Calu3 (cell line): ENCODE measurements at regions not wholly inside any gene's neighbourhood (a gene's known extent, or its start where the extent isn't known, plus 50 kb on each side); places are given as distances from the start of the nearest gene placed in this dataset.

Experiments
- BruUV-seq: library from RNA; stranded (reverse); fragments of 400-500 nt; replicated peaks from 2 replicates; lab custom pipeline; 2021; lab: Mats Ljungman, UMichigan
- CTCF ChIA-PET: fragments of 300-600 bp; sonication (Branson Sonifier 250); formaldehyde crosslinking; loops from one replicate; lab custom pipeline; 2022; ENCODE audit warnings: antibody characterized with exemption; lab: Charles Lee
- DNase-seq: peaks from one replicate; pipeline ENCODE4 v3.0.0; 2022
- H3K27ac Mint-ChIP-seq: one replicate; pipeline ENCODE4 v1.8.0; 2022; ENCODE audit warnings: mixed read lengths; ENCODE audit not compliant: unreplicated experiment
- H3K27me3 Mint-ChIP-seq: one replicate; pipeline ENCODE4 v1.8.0; 2022; ENCODE audit warnings: mixed read lengths; ENCODE audit not compliant: unreplicated experiment
- H3K36me3 Mint-ChIP-seq: one replicate; pipeline ENCODE4 v1.8.0; 2022; ENCODE audit warnings: mild to moderate bottlenecking, moderate library complexity, mixed read lengths; ENCODE audit not compliant: insufficient read depth, unreplicated experiment
- H3K4me1 Mint-ChIP-seq: one replicate; pipeline ENCODE4 v1.8.0; 2022; ENCODE audit warnings: mild to moderate bottlenecking, low read depth, mixed read lengths; ENCODE audit not compliant: unreplicated experiment
- H3K4me3 Mint-ChIP-seq: one replicate; pipeline ENCODE4 v1.8.0; 2022; ENCODE audit warnings: mild to moderate bottlenecking, low read depth, moderate library complexity, mixed read lengths; ENCODE audit not compliant: unreplicated experiment
- H3K9me3 Mint-ChIP-seq: one replicate; pipeline ENCODE4 v1.8.0; 2022; ENCODE audit warnings: low read depth, mixed read lengths; ENCODE audit not compliant: unreplicated experiment
- CTCF ChIP-seq: fragments of 200-600 bp; IDR thresholded peaks from one replicate; pipeline ENCODE4 v1.8.0; 2022; ENCODE audit warnings: antibody characterized with exemption; ENCODE audit not compliant: unreplicated experiment
- intact Hi-C: fragments of 100-400 bp; cut with micrococcal nuclease; formaldehyde crosslinking; loops from one replicate; pipeline ENCODE4 v1.10.0; 2022; ENCODE audit not compliant: unreplicated experiment

DNA sequence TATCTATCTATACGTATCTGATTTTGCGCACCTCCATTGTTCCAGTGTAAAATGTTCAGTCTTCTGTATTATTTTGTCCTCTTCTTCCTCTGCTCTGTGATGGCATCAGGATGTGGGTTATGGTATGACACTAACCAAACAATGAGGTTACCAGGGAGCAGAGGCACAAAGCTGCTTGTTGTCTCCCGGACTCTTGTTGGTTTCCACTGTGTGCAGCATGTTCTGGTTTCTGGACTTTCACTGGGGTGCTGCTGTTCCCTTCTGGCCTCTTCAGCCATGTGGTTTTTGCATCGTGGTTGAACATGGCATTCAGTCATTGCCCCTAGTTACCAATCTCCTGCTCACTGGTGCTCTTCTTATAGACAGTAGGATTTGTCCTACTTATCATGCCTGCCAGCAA lies 665.9 kb downstream of the CBLN2 start:
- no TSS peak for BruUV-seq
- Mint-ChIP-seq H3K27me3 (no peaks in the 10 kb centered on the region), H3K36me3 (no peaks in the 10 kb centered on the region)

GRCh38 chr18:71873695-71874094 lies 670.4 kb downstream of the CBLN2 start:
- no peaks in the 10 kb centered on the region for H3K27me3 Mint-ChIP-seq
- DNase-seq = no peak
- no TSS peak for BruUV-seq
- H3K4me1 Mint-ChIP-seq = peaks cover 6% of the 10 kb centered on the region
- intact Hi-C loops = no loop called here
- H3K36me3 Mint-ChIP-seq = no peaks in the 10 kb centered on the region
- H3K4me3 Mint-ChIP-seq = no peak overlapping the region
- no peaks in the 10 kb centered on the region for H3K9me3 Mint-ChIP-seq
- H3K27ac Mint-ChIP-seq = no peak overlapping the region
- no peak for TF ChIP-seq CTCF
- CTCF ChIA-PET = no interaction called here

More for the DNA sequence above, 665.9 kb downstream of the CBLN2 start:
- H3K27ac Mint-ChIP-seq = no peak overlapping the region
- DNase-seq = no peak
- CTCF ChIA-PET = no interaction called here
- intact Hi-C loops = no loop called here
- TF ChIP-seq CTCF = no peak
- H3K4me1 Mint-ChIP-seq = peaks cover 6% of the 10 kb centered on the region
- no peak overlapping the region for H3K4me3 Mint-ChIP-seq
- H3K9me3 Mint-ChIP-seq = no peaks in the 10 kb centered on the region

- no TSS peak for BruUV-seq
- Mint-ChIP-seq H3K27me3 (no peaks in the 10 kb centered on the region), H3K4me3 (no peak overlapping the region), H3K9me3 (no peaks in the 10 kb centered on the region), H3K36me3 (no peaks in the 10 kb centered on the region), H3K27ac (no peak overlapping the region), H3K4me1 (no peaks in the 10 kb centered on the region)
- CTCF ChIA-PET = no interaction called here
- no peak for DNase-seq
- intact Hi-C loops = no loop called here
- TF ChIP-seq CTCF = no peak
Measured at GRCh38 chr18:71865888-71866287, 678.3 kb downstream of the CBLN2 start.

- H3K4me1 Mint-ChIP-seq = no peaks in the 10 kb centered on the region
Measured at GRCh38 chr18:71850602-71851001, 693.5 kb downstream of the CBLN2 start.

More at GRCh38 chr18:71850602-71851001, 693.5 kb downstream of the CBLN2 start:
- no peaks in the 10 kb centered on the region for H3K27me3 Mint-ChIP-seq
- no TSS peak for BruUV-seq
- H3K9me3 Mint-ChIP-seq = peaks cover 18% of the 10 kb centered on the region
- CTCF ChIA-PET = no interaction called here
- intact Hi-C loops = no loop called here
- no peaks in the 10 kb centered on the region for H3K36me3 Mint-ChIP-seq
- TF ChIP-seq CTCF = no peak
- DNase-seq = no peak
- no peak overlapping the region for H3K4me3 Mint-ChIP-seq
- H3K27ac Mint-ChIP-seq = no peak overlapping the region
